ENCODE measurements at regions not wholly inside any gene's neighbourhood (a gene's known extent, or its start where the extent isn't known, plus 50 kb on each side); places are given as distances from the start of the nearest gene placed in this dataset.
"Not testable (repeated sequence)": the region's sequence is repeated elsewhere in the genome, so short reads cannot be mapped to it uniquely, and the experiment has no call there.

GRCh38 chr16:32002496-32002895, 128.9 kb downstream of the ZNF267 start:
- in situ Hi-C loops (cut with MboI; ENCODE audit: low sequenced_read_pairs); H3K14ac ChIP-seq (replicated peaks; ENCODE audit: low read depth, low read length); H3K9me3 ChIP-seq (ENCODE audit: control insufficient read depth, insufficient read depth, low read length); H2BK20ac ChIP-seq (ENCODE audit: low read depth, low read length); H3K9me1 ChIP-seq (ENCODE audit: insufficient read depth, low read length); H3K9ac ChIP-seq (ENCODE audit: low read depth, low read length); H3K79me1 ChIP-seq (ENCODE audit: low read depth in 1 of 2, low read length in 2 of 2); POLR2A ChIA-PET (ENCODE audit: unreplicated experiment); DNase-seq; H2AK9ac ChIP-seq (replicated peaks; ENCODE audit: low read depth, low read length, poor library complexity); H3K27me3 ChIP-seq (ENCODE audit: control insufficient read depth, insufficient read depth, low read length); H4K5ac ChIP-seq (ENCODE audit: low read depth, low read length); H3K36me3 ChIP-seq (ENCODE audit: control insufficient read depth, insufficient read depth, low read length); H2AFZ ChIP-seq (replicated peaks; ENCODE audit: low read length, poor library complexity); H4K8ac ChIP-seq (ENCODE audit: low read depth in 2 of 2, low read length in 2 of 2); H4K91ac ChIP-seq (ENCODE audit: insufficient read depth, low read depth, low read length); H4K20me1 ChIP-seq (ENCODE audit: insufficient read depth, low read length); intact Hi-C loops (cut with micrococcal nuclease); H3K56ac ChIP-seq (ENCODE audit: extremely low read depth, insufficient read depth, low read length); dilution Hi-C loops (cut with HindIII; ENCODE audit: low sequenced_read_pairs, unreplicated experiment); ATAC-seq (ENCODE audit: low read depth); H3K23ac ChIP-seq (ENCODE audit: low read depth, low read length); H3K4me1 ChIP-seq (ENCODE audit: control insufficient read depth, insufficient read depth, low read length); H3K4ac ChIP-seq (ENCODE audit: low read depth, low read length); H2AK5ac ChIP-seq (ENCODE audit: low read depth, low read length); H2BK5ac ChIP-seq (ENCODE audit: low read depth, low read length, poor library complexity, severe bottlenecking); H3K18ac ChIP-seq (ENCODE audit: low read depth, low read length); H3K4me3 ChIP-seq (ENCODE audit: insufficient read depth, low read depth, low read length); BruUV-seq (replicated peaks); H2BK120ac ChIP-seq (ENCODE audit: low read depth, low read length); H3K27ac ChIP-seq (ENCODE audit: insufficient read depth, low read length); CTCF ChIA-PET; H2BK15ac ChIP-seq (ENCODE audit: low read depth, low read length); H3K4me2 ChIP-seq (ENCODE audit: low read depth, low read length): not testable (repeated sequence)
- WGBS, 2 experiments (ENCODE audit: extremely low coverage in 2 of 2, insufficient read length in 1 of 2), result no CpG with 5 or more reads among the region's 9 CpGs

DNA sequence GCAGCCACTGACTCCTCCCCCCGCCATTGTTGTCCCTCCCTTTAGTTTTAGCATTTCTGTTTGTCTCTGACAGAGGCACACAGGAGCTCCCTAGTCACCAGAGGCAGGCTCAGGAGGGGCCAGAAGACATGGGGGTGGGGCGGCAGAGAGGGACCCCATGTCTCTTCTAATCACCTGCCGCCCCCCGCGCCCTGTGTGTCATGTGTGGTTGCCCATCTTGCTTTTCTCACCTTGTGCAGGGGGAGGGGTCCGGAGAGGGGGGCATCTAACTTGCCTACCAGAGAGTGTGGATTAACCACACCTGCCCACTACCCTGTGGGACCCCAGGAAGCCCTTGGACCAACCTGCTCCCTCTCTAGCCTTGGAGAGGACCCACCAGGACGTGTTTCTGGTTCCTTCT, 130.2 kb downstream of the ZNF267 start:
- dilution Hi-C loops (cut with HindIII; ENCODE audit: low sequenced_read_pairs, unreplicated experiment); H3K4me2 ChIP-seq (ENCODE audit: low read depth, low read length): not testable (repeated sequence)
- WGBS, 2 experiments (ENCODE audit: extremely low coverage in 2 of 2, insufficient read length in 1 of 2), result no CpG with 5 or more reads among the region's 7 CpGs

More for the DNA sequence above, 130.2 kb downstream of the ZNF267 start:
- H4K20me1 ChIP-seq (ENCODE audit: insufficient read depth, low read length); H3K27ac ChIP-seq (ENCODE audit: insufficient read depth, low read length); DNase-seq; H2BK15ac ChIP-seq (ENCODE audit: low read depth, low read length); H3K4me1 ChIP-seq (ENCODE audit: control insufficient read depth, insufficient read depth, low read length); H3K9ac ChIP-seq (ENCODE audit: low read depth, low read length); H4K8ac ChIP-seq (ENCODE audit: low read depth in 2 of 2, low read length in 2 of 2); H3K27me3 ChIP-seq (ENCODE audit: control insufficient read depth, insufficient read depth, low read length); H2BK5ac ChIP-seq (ENCODE audit: low read depth, low read length, poor library complexity, severe bottlenecking); H3K4me3 ChIP-seq (ENCODE audit: insufficient read depth, low read depth, low read length); H3K4ac ChIP-seq (ENCODE audit: low read depth, low read length); H4K5ac ChIP-seq (ENCODE audit: low read depth, low read length); H3K23ac ChIP-seq (ENCODE audit: low read depth, low read length); H3K56ac ChIP-seq (ENCODE audit: extremely low read depth, insufficient read depth, low read length); H3K79me1 ChIP-seq (ENCODE audit: low read depth in 1 of 2, low read length in 2 of 2); H4K91ac ChIP-seq (ENCODE audit: insufficient read depth, low read depth, low read length); H2AFZ ChIP-seq (replicated peaks; ENCODE audit: low read length, poor library complexity); H2AK5ac ChIP-seq (ENCODE audit: low read depth, low read length); H3K14ac ChIP-seq (replicated peaks; ENCODE audit: low read depth, low read length); CTCF ChIA-PET; H3K9me3 ChIP-seq (ENCODE audit: control insufficient read depth, insufficient read depth, low read length); H3K9me1 ChIP-seq (ENCODE audit: insufficient read depth, low read length); H2BK20ac ChIP-seq (ENCODE audit: low read depth, low read length); BruUV-seq (replicated peaks); H3K36me3 ChIP-seq (ENCODE audit: control insufficient read depth, insufficient read depth, low read length); intact Hi-C loops (cut with micrococcal nuclease); H2BK120ac ChIP-seq (ENCODE audit: low read depth, low read length); ATAC-seq (ENCODE audit: low read depth); H2AK9ac ChIP-seq (replicated peaks; ENCODE audit: low read depth, low read length, poor library complexity); H3K18ac ChIP-seq (ENCODE audit: low read depth, low read length); POLR2A ChIA-PET (ENCODE audit: unreplicated experiment); in situ Hi-C loops (cut with MboI; ENCODE audit: low sequenced_read_pairs): not testable (repeated sequence)
